H9 (cell line): ENCODE measurements at regions not wholly inside any gene's neighbourhood (a gene's known extent, or its start where the extent isn't known, plus 50 kb on each side); places are given as distances from the start of the nearest gene placed in this dataset.

ENCODE experiments used
- DNase-seq: peaks from one replicate; pipeline ENCODE4 v3.0.0-alpha.2; 2017
- H2AFZ ChIP-seq: one replicate; pipeline ENCODE4 v1.6.1; 2013; ENCODE audit warnings: mild to moderate bottlenecking, low read length, control low read depth, moderate library complexity
- H2AK5ac ChIP-seq: 2 replicates; pipeline ENCODE4 v1.6.1; 2013; ENCODE audit warnings: low read length, control low read depth, mixed read lengths; ENCODE audit not compliant: insufficient read length
- H2BK120ac ChIP-seq: one replicate; pipeline ENCODE4 v1.6.1; 2013; ENCODE audit warnings: low read depth, mild to moderate bottlenecking, low read length, control low read depth, inconsistent platforms; ENCODE audit not compliant: poor library complexity, severe bottlenecking
- H2BK12ac ChIP-seq: 2 replicates; pipeline ENCODE4 v1.6.1; 2013; ENCODE audit warnings: low read length, control low read depth, mixed read lengths, low read depth; ENCODE audit not compliant: insufficient read length
- H2BK15ac ChIP-seq: 2 replicates; pipeline ENCODE4 v1.6.1; 2013; ENCODE audit warnings: low read depth, low read length, control low read depth
- H2BK20ac ChIP-seq: one replicate; pipeline ENCODE4 v1.6.1; 2013; ENCODE audit warnings: low read depth, mild to moderate bottlenecking, low read length, control low read depth, inconsistent platforms; ENCODE audit not compliant: poor library complexity, severe bottlenecking
- H2BK5ac ChIP-seq: 2 replicates; pipeline ENCODE4 v1.6.1; 2013; ENCODE audit warnings: low read length, control low read depth, mixed read lengths; ENCODE audit not compliant: insufficient read length
- H3K14ac ChIP-seq: 2 replicates; pipeline ENCODE4 v1.6.1; 2013; ENCODE audit warnings: low read length, control low read depth; ENCODE audit not compliant: insufficient read depth
- H3K18ac ChIP-seq: 2 replicates; pipeline ENCODE4 v1.6.1; 2013; ENCODE audit warnings: low read depth, mild to moderate bottlenecking, mixed read lengths, low read length, control low read depth; ENCODE audit not compliant: insufficient read length
- H3K23ac ChIP-seq: 2 replicates; pipeline ENCODE4 v1.6.1; 2013; ENCODE audit warnings: low read length, control low read depth, mixed read lengths, low read depth; ENCODE audit not compliant: insufficient read length
- H3K23me2 ChIP-seq: 2 replicates; pipeline ENCODE4 v1.6.1; 2013; ENCODE audit warnings: low read depth, mild to moderate bottlenecking, mixed read lengths, low read length, control low read depth; ENCODE audit not compliant: insufficient read length, poor library complexity, severe bottlenecking
- H3K27ac ChIP-seq: 2 replicates; pipeline ENCODE4 v1.5.1; 2013; ENCODE audit warnings: low read length, control low read depth, mixed read lengths, low read depth; ENCODE audit not compliant: insufficient read length
- H3K27me3 ChIP-seq: 2 replicates; pipeline ENCODE4 v1.6.1; 2013; ENCODE audit warnings: low read length, control low read depth, inconsistent platforms; ENCODE audit not compliant: insufficient read depth
- H3K4ac ChIP-seq: 2 replicates; pipeline ENCODE4 v1.6.1; 2013; ENCODE audit warnings: low read depth, mild to moderate bottlenecking, control low read depth, inconsistent platforms, low read length, moderate library complexity
- H3K4me1 ChIP-seq: 2 replicates; pipeline ENCODE4 v1.6.1; 2013; ENCODE audit warnings: low read length, control low read depth, inconsistent platforms; ENCODE audit not compliant: insufficient read depth
- H3K4me2 ChIP-seq: 2 replicates; pipeline ENCODE4 v1.6.1; 2013; ENCODE audit warnings: low read length, control low read depth, mixed read lengths; ENCODE audit not compliant: insufficient read length, insufficient read depth
- H3K56ac ChIP-seq: 2 replicates; pipeline ENCODE4 v1.6.1; 2013; ENCODE audit warnings: low read depth, mild to moderate bottlenecking, mixed read lengths, low read length, control low read depth; ENCODE audit not compliant: insufficient read length
- H3K79me1 ChIP-seq: 2 replicates; pipeline ENCODE4 v1.6.1; 2013; ENCODE audit warnings: low read depth, mild to moderate bottlenecking, moderate library complexity, low read length, control low read depth, inconsistent platforms; ENCODE audit not compliant: insufficient read depth, poor library complexity, severe bottlenecking
- H3K79me2 ChIP-seq: 2 replicates; pipeline ENCODE4 v1.6.1; 2013; ENCODE audit warnings: low read length, control low read depth, inconsistent platforms; ENCODE audit not compliant: insufficient read depth
- H3K9ac ChIP-seq: 2 replicates; pipeline ENCODE4 v1.6.1; 2013; ENCODE audit warnings: low read length, control low read depth, mixed read lengths; ENCODE audit not compliant: insufficient read length; ENCODE audit errors: extremely low read depth
- H3K9me3 ChIP-seq: one replicate; pipeline ENCODE4 v1.6.1; 2013; ENCODE audit warnings: low read depth, low read length, inconsistent platforms; ENCODE audit not compliant: control insufficient read depth
- H3T11ph ChIP-seq: one replicate; pipeline ENCODE4 v1.6.1; 2013; ENCODE audit warnings: mild to moderate bottlenecking, low read length, control low read depth, inconsistent platforms
- H4K20me1 ChIP-seq: one replicate; pipeline ENCODE4 v1.6.1; 2013; ENCODE audit not compliant: control insufficient read depth, insufficient read length, insufficient read depth
- H4K5ac ChIP-seq: 2 replicates; pipeline ENCODE4 v1.6.1; 2013; ENCODE audit warnings: low read depth, mild to moderate bottlenecking, mixed read lengths, low read length, control low read depth; ENCODE audit not compliant: insufficient read length
- H4K8ac ChIP-seq: replicated peaks from 2 replicates; pipeline ENCODE4 v1.6.1; 2013; ENCODE audit warnings: low read length, control low read depth, mixed read lengths, low read depth; ENCODE audit not compliant: insufficient read length
- H4K91ac ChIP-seq: 2 replicates; pipeline ENCODE4 v1.6.1; 2013; ENCODE audit warnings: low read depth, mild to moderate bottlenecking, moderate library complexity, mixed read lengths, low read length, control low read depth; ENCODE audit not compliant: insufficient read length
- H3K27ac Mint-ChIP-seq, 3 experiments: 2 replicates in 2 of 3; 3 replicates in 1 of 3; pipeline ENCODE4 v1.8.0; 2020 to 2021; ENCODE audit warnings: mixed read lengths in 3 of 3, mild to moderate bottlenecking in 1 of 3, moderate library complexity in 1 of 3
- H3K27me3 Mint-ChIP-seq: 2 replicates; pipeline ENCODE4 v1.8.0; 2021; ENCODE audit warnings: low read depth, mild to moderate bottlenecking, moderate library complexity, mixed read lengths
- H3K36me3 Mint-ChIP-seq, 3 experiments: 2 replicates in 2 of 3; 3 replicates in 1 of 3; pipeline ENCODE4 v1.8.0; 2020 to 2021; ENCODE audit warnings: low read depth in 3 of 3, mixed read lengths in 3 of 3; ENCODE audit not compliant: insufficient read depth in 1 of 3
- H3K4me1 Mint-ChIP-seq, 2 experiments: 2 replicates each; pipeline ENCODE4 v1.8.0; 2020; ENCODE audit warnings: mixed read lengths in 2 of 2
- H3K4me3 Mint-ChIP-seq, 2 experiments: 2 replicates in 1 of 2; 3 replicates in 1 of 2; pipeline ENCODE4 v1.8.0; 2020 to 2021; ENCODE audit warnings: mild to moderate bottlenecking in 2 of 2, mixed read lengths in 2 of 2, moderate library complexity in 1 of 2
- H3K9me3 Mint-ChIP-seq, 2 experiments: 2 replicates in 1 of 2; 3 replicates in 1 of 2; pipeline ENCODE4 v1.8.0; 2020; ENCODE audit warnings: mild to moderate bottlenecking in 2 of 2, mixed read lengths in 2 of 2, moderate library complexity in 1 of 2
- CTCF ChIP-seq: fragments of 200-600 bp; sonication (generic); conservative IDR thresholded peaks from 3 replicates; pipeline ENCODE4 v1.8.0; 2021; ENCODE audit warnings: antibody characterized with exemption, mild to moderate bottlenecking
- WGBS: extraction: QIAGEN DNeasy Blood & Tissue Kit; methylation state at CpG from one replicate; pipeline ENCODE4 v1.1.7; 2013; ENCODE audit warnings: missing lambda C conversion rate, low lambda C conversion rate, mixed read lengths; ENCODE audit not compliant: insufficient read length; ENCODE audit errors: extremely low coverage; 5-methylcytosine and 5-hydroxymethylcytosine counted together

- Histone ChIP-seq H3K4me2 (no peak overlapping the region), H3K9me3 (no peaks in the 10 kb centered on the region), H3K9ac (no peak overlapping the region), H3K27me3 (no peaks in the 10 kb centered on the region), H2BK20ac (no peak overlapping the region), H2BK12ac (no peak overlapping the region), H3K18ac (no peak overlapping the region), H3K4ac (no peak overlapping the region), H2BK5ac (no peak overlapping the region), H4K91ac (no peak overlapping the region), H2BK120ac (no peak overlapping the region), H2AFZ (no peak overlapping the region), H3K4me1 (no peaks in the 10 kb centered on the region), H4K20me1 (no peaks in the 10 kb centered on the region), H3T11ph (no peak overlapping the region), H4K8ac (no peak overlapping the region), H3K27ac (no peak overlapping the region), H3K14ac (no peak overlapping the region), H2AK5ac (no peak overlapping the region), H4K5ac (no peak overlapping the region), H3K23me2 (no peaks in the 10 kb centered on the region), H3K23ac (no peak overlapping the region), H3K56ac (no peak overlapping the region), H2BK15ac (no peak overlapping the region), H3K79me1 (no peaks in the 10 kb centered on the region), H3K79me2 (no peaks in the 10 kb centered on the region)
- no peak for DNase-seq
- no CpG with 5 or more reads among the region's 2 CpGs for WGBS
- H3K36me3 Mint-ChIP-seq: peaks cover 0 to 14% (median 2%) of the 10 kb centered on the region in 3 experiments; a peak in 3 of 7 replicates
- H3K4me1 Mint-ChIP-seq: no peaks in the 10 kb centered on the region
- H3K27ac Mint-ChIP-seq: no peak overlapping the region
- peaks cover 14 to 16% of the 10 kb centered on the region in 2 experiments; a peak in 4 of 5 replicates for H3K9me3 Mint-ChIP-seq
- no peak overlapping the region for H3K4me3 Mint-ChIP-seq
- no peaks in the 10 kb centered on the region for H3K27me3 Mint-ChIP-seq
- TF ChIP-seq CTCF: no peak
Measured at GRCh38 chr12:30111719-30112118, 328.0 kb upstream of the TMTC1 start.
